EH (cell line): ENCODE measurements at regions not wholly inside any gene's neighbourhood (a gene's known extent, or its start where the extent isn't known, plus 50 kb on each side); places are given as distances from the start of the nearest gene placed in this dataset.

Experiments
- DNase-seq: peaks from one replicate; pipeline ENCODE4 v3.0.0-alpha.2; 2015; ENCODE audit warnings: low read depth

DNA sequence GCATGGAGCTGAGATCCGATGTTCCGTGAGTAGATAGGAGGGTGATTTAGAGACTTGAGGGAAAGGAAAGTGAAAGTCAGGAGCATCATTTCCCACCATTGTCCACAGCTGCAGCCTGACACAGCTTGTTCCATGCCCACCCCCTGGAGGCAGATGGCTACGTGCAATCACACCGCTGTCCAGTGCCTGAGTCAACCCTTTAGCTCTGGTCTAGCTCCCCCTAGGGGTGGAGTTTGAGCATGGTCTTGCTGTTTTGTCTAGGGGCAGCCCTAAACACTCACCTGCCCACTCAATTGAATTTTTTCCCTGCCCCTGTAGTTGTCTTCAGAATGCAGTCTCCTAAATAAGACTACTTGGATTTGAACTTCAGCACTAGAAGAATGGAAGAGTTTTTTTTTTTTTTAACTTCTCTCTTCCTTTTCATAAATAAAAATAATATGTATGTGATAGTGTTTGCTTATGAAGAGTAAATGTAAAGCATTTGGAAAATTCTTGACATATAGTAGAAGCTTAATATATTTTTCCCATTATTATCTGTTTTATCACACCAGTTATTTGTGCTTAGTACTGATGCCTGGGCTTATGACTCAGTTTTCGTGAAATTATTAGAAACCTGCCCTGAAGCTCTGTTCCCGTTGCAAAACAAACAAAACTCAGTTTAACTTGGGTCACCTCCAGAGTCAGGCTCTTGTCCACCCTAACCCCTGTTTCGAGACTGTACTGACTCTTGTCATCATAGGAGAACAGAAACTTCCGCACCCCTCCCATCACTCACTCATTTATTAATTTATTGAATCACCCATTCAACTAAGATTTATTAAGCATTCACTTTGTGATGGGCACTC, 814.8 kb downstream of the MAFB start:
- peak; percentile 86 for DNase-seq

DNA sequence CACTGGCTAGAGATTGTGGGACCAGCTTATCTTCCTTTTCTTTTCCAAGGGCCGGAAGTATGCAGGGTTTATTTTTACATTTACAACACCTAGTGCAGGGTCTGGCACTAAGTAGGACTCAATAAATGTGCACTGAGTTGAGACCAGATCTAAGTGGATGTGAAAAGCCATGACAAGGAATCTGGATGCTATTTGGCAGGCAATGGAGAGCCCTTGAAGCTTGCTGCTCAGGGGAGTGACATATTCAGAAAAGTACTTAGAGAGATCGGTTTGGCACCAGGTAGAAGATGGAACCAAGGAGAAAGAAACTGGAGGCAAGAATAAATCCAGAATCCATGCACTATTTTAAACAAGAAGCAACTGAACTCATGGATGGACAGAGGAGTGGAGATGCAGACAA, 815.8 kb downstream of the MAFB start:
- DNase-seq, result no peak

DNA sequence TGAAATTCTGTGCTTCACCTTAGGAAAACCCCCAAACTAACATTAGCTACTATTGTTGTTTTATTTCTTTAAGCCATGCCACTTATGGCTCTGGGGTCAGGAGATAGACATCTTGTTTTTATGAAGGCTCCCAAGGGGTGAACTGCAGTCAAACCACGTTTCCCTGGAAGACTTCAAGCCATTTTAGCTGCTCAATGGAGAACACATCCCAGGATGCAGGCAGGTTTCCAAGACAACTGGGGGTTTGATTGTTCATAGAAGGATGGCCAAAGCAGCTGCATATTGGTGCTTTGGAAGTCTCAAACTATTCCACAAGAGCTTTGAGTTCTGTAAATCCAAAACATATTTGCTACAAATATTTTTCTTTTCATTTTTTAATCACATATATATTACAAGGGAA, 818.0 kb downstream of the MAFB start:
- no peak for DNase-seq

DNA sequence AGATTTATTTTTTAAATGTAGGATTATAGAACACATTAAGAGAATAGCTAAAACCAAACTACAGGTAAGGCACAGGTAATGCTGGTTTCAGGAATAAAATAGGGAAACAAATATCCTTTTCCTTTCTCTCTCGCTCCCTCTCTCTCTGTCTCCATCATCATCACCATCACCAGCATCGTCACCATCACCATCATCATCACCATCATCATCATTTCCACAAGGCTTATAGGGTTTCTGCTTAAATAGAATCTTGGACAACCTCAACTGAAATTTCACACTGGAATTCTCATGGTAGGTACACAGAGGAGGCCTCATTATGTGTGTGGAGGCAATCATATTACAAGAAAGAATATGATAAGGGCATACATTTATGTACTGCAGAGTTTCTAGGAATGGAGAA, 823.6 kb downstream of the MAFB start:
- no peak for DNase-seq

DNA sequence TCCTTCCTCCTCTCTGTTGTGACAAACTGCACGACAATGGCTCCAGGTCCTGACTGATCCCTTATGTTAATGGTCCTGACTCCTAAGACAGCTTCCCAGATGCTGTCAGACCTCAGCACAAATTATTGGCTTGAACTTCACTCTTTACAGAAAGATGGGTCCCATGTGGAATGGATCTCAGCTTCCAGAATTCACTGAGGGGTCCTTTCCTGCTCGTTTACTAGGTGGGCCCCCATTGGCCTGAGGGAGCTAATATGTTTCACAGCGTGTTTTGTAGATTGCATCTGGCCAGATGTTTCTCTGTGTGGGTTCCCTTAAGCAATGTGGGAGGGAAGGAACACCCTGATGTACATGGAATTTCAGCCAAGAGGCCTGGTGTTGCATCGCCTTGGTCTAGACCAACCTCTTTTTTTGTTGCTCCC, 826.6 kb downstream of the MAFB start:
- DNase-seq, result no peak

DNA sequence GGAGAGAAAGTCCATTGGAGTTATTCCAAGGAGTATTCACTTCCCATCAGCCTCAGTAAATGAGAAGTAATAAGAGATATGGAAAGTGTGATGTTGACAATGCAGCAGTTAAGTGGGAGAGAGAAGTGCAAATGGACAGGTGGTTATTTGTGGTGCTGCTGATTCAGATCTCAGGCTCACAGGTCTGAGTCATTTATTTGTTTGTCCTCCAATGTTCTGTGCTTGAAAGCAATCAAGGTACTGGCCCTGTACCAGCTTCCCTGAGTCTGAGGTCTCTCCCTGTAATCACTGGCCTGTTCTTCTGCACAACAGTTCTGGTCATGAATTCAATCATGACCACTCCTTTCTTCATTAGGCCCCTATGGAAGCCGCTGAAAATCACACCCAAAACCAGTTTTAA, 827.7 kb downstream of the MAFB start:
- no peak for DNase-seq

DNA sequence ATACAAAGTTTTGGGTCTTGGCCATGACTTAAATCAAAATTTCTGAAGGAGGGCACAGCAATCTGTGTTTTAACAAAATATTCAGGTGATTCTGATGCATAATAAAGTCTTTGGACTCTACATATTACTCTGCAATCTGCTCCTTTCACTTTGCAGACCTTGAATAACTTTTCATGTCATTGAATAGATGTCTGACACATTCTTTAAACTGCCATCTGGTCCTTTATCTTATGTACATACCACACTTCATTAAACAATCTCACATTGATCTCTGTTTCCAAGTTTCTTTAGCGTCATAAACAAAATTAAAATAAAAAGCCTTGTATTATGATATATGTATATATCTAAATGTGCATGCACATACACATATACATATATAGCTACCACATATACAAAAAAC, 831.2 kb downstream of the MAFB start:
- DNase-seq, result no peak

DNA sequence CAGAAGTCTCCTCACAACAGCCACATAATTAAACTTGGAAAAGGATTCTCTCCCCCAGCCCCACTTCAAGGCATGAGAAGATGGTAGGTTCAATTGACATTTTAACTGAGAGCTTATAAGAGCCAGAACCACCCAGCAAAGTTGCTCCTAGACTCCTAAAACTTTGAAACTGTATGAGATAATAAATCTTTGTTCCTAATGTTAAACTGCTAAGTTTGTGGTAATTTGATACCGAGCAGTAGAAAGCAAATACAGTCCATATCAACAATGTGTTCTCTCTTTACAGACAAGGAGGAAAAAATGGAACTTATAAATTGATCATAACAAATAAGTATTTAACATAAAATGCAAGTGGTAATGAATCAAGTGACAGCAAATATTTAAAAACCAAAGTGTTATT, 831.8 kb downstream of the MAFB start:
- DNase-seq, result no peak

DNA sequence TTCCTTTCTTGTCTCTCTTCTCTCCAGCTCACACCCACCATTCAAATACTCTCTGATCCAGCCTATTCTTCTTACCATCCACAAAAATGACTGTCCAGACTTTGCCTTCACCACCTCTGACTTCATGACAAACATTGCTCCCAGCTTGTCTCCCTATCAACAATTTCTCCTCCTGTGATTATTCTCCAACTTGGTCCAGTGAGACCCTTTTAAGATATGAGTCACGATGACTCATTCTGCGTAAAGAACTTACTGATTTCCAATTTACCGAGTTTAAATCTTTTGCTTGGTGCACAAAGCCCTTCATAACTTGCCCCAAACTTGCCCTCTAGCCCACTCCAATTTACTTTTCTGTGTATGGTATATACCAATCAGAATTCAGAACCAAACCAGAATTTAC, 833.2 kb downstream of the MAFB start:
- DNase-seq, result peak; percentile 63

DNA sequence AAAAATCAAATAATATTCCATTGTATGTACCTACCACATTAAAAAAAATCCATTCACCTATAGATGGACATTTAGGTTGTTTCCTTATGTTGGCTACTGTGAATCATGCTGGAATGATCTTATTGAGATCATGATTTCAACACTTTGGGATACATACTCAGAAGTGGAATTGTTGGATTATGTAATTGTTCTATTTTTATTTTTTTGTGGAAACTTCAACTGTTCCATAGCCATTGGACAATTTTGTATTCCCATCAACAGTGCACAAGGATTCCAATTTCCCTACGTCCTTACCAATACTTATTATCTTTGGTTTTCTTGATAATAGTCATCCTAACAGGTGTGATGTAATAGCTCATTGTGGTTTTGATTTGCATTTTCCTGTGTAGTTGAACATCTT, 834.0 kb downstream of the MAFB start:
- peak; percentile 33 for DNase-seq

DNA sequence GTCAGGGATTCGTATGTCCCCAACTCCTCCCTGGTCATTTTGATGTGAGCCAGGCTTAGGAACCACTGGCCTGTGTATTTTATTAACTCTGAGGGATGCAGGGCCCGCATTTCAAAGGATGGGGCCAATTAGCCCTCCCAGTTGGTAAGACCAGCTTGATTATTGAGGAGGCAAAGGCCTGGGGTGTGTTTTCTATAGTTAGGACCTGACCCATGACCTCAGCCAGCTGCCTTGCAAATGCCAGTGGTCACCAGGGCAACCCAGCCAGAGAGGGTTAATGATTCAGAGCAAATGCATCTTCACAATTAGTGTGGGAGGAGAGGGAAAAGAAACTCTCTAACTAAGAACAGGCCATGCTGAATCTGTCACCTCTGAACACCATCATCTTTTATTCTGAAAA, 835.4 kb downstream of the MAFB start:
- peak; percentile 91 for DNase-seq

DNA sequence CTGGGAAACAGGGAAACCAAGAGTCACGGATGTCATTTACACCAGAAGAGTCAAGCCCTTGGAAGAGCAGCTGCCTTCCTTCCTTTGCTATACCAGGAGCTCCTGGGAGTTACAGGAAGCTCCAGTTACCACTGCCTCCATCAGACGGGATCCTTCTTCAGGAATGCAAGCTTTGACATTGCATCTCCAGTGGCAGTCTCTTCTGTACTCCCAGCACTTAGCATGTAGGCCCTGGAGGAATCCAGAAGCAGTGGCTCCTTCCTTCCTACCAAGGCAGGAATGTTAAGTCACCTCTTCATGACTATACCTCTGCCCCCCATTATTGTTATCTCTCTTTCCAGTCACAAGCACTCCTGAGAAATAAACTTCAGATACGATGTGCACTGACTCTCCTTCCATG, 836.0 kb downstream of the MAFB start:
- DNase-seq, result peak; percentile 54

DNA sequence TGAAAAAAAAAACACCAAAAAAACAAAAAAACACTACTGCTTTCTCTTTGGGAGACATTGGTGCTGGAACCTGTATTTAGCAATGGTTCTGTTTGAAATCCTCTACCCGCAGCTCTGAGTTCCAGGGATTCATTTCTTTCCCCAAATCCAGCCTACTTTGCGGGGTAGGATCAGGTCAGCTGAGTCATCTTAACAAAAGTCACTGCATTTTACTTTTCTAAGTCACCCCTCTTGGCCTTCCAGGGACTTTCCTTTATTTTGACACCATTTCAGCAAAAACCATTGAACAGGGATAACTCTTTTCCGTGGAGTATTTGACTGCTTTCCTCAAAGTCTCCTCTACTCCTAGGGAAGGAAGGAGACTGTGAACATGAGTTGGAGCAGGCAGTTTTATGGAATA, 837.6 kb downstream of the MAFB start:
- peak; percentile 88 for DNase-seq

DNA sequence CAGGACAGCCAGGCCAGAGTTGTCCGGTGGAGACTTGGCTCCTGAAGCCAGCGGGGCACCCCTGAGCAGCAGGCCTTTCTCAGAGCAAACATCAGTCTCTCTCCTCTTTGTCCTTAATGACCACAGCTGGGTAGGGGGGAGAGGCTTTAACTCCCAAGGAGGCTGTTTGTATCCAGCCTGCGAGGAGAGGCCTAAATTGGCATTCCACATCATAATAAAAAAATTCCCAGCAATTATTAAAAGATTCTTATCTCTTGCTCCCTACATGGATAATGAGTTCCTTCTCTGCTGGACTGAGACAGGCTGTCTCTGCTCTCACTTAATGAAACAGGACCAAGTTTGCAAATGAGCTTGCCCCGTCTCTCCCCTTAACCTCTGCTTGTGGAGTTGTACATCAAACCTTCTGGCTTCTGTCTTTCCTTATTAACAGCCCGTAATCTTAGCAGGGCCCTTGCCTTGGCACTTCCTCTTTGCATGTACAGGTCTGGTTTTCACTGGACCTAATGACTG, 838.2 kb downstream of the MAFB start:
- peak; percentile 88 for DNase-seq

DNA sequence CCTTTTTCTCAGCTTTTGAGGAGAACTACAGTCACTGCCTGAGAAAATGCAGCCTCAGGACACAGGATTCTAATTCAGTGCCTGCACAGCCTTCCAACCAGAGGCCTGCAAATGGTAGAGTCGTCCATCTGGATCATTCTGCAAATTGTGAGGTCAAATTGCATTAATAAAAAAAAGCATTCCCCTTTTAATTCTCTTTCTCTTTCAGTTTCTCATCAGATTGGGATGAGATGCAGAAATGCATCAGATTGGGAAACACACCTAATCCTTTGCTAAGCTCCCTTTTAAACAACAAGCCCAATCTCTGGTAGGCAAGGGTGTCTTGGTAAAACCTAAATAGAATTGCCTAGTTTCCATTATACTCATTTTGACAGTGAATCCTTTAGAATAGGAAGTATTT, 838.8 kb downstream of the MAFB start:
- DNase-seq, result peak; percentile 35

DNA sequence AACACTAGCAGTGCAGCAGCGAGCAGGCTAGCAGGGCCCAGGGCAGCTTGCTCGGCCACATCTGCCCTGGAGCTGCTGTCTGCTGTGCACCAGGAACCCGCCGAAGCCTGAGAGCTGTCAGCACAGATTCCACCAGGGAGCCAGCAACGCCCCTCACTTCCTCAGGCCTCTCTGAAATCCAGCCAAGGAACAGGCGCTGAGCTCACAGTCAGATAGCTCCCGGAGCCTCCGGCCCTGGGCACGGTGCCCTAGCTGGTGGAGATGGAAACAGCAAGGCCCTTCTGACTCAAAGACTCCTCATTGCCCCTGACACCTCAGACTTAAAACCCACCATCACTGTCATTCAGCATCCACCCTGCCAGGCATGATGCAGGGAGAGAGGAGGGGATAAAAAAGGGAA, 839.4 kb downstream of the MAFB start:
- peak; percentile 97 for DNase-seq

DNA sequence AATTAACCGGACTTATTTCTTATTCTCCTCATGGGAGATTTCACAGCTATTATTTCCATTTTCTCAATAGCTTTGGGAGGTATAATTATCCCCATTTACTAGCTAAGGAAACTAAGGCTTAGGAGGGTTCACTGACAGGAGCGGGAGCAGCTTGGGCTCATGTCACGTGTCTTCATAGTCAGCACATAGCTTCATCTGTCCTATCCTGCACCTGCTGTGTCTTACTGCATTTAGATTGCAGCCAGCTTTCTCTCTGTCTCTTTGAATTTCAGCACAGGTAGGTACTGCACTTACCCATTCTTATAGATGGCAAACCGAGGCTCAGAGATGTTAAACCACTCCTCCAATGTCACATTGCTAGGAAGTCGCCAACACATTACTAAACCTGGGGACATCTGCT, 839.9 kb downstream of the MAFB start:
- DNase-seq, result no peak

DNA sequence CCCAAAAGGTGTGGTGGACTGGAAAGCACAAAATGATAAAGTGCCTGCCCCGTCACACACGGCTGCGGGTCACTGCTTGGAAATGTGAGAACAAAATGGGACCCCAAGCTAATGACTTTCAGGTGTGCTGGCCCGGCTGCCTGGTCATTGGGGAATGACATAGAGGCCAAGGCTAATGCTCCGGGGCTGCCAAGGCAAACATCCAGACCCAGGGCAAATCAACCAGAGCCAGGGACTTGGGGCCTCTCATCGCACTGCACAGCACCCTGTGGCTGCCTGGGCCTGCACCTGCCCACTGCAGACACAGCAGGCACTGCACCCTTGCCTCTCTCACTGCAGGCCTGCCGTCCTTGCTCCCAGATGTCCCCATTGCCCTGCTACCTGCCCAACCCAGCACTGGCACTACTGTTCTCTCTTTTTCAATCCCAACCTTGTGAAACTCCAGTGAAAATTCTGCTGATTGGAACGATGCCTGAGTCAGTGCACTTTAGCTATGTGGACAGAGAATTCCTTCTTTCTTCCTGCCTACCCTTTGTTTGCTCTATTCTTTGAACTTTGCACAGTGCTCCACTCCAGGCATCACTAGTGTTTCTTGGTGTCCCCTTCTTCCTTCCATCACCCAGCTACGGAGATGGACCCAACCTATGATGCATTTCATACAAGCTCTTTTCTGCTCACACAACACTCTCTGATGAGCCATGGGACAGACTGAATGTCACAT, 849.5 kb downstream of the MAFB start:
- DNase-seq, result no peak

DNA sequence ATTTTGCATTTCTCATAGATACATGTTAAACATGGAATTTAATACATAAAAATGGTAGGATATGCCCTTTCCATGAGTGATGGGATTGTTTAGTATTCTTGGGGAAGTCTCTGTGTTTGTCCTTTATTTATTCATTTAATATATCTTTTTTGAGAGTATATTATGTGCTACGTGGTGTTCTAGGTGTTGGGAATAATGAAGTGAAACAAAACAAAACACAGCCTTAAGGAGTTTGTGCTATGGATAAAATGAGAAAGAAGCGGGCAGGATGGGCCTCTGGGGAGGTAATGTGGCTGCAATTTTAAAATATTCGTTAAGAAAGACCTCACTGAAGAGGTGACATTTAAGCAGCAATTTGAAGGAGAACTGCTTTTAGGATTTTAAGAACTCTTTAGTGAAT, 851.5 kb downstream of the MAFB start:
- DNase-seq, result no peak

DNA sequence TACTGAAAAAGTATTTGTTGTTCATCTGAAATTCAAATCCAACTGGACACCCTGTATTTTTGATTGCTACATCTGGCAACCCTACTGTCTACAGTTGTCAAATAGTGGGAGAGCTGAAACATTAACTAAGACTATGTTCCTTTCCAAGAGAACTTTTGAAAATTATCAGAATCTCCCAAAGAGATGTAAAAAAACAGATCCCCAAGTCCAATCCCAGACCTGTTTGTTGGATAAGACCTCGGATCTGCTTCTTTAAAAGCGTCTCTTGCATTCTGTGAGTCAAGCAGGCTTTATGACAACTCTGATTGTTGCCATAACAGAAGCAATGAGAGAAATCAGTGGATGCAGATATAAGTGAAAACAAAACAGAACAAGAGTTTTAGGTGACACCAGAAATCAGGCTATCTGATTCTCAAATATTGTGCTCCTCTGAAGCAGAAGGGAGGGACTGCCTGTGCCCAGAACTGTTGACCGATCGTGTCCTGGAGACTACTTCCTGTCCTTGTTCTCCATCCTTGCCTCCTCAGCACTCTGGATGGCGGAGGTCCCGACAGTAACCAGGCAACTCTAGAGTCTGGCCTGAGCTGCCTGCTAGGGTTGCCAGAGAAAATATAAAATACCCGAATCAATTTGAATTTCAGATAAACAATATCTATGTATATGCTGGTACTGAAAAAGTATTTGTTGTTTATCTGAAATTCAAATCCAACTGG, 853.8 kb downstream of the MAFB start:
- DNase-seq, result no peak

DNA sequence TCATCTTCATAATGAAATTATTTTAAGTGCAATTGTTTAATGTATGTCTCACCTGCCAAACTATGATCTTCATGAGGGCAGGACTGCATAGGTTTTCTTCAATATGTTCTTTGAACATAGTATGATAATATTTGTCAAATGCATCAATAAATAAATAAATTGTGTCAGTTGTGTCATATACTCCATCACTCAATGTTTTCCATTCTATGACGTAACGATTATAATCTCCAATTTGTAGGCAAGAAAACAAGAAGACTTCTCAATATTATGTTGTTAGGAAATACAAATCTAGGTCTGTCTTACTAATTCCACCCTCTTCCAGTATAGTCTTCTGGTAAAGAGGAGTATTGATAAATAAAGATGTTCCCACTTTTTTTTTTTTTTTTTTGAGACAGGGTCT, 858.1 kb downstream of the MAFB start:
- no peak for DNase-seq

DNA sequence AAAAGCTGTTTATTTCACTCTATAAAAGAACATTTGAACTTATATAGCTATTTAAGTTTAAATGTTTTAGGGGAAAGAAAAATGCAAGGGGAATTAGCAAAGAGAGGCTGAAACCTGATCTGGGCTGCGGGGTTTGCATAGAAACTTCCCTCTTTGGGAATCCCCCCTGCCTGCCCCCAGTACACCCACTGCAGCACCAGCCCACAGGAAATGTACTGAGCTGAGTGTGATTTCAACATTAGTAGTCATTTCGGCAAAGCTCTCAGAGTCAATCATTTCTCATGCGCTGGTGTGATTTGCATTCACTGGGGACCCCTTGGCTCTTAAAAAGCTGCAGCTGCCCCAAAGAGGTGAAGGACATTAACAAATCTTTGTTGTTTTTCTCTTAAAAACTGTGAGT, 859.4 kb downstream of the MAFB start:
- no peak for DNase-seq

DNA sequence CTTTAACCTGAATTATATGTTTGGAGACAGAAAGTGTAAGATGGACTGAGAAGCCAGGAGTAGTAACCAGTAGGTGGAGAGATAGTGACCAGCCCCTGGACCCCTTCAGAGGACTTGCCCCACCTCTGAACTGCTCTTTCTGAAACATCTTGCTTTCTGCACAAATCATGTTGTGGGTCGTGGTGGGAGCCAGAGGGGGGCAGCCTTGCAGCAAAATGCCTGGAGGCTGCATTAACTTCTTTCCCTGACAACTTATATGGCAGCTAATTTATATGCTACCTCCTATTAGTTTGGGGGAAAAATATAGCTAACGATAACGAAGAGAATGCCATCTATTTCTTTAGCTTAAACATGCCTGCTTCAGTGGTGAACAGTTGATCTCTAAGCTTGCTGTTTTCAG, 859.8 kb downstream of the MAFB start:
- peak; percentile 35 for DNase-seq
